ENCODE measurements at regions not wholly inside any gene's neighbourhood (a gene's known extent, or its start where the extent isn't known, plus 50 kb on each side); places are given as distances from the start of the nearest gene placed in this dataset.

DNA sequence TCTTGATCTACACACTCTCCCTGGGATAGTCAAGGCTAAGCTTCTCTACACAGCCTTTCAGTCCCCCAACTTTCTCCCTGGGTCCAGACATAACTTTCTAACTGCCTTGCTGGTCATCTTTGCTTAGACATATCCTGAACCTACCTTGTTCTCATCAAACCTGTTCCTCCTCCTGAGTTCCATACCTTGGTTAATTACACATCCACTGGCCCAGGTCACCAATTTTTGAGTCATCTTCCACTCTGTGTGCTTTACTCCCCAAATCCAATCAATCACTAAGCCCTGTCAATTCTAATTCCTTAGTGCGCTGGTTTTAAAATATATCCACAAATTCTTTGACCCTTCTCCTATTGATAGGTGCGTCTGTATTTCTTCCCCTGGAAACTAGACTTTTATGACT is 107.0 kb downstream of the EVX1 start:
- H2AFZ ChIP-seq (ENCODE audit: low read depth, low read length, poor library complexity, severe bottlenecking), result no peak overlapping the region
- H4K20me1 ChIP-seq (ENCODE audit: insufficient read depth), result no peaks in the 10 kb centered on the region
- no peak overlapping the region for H3K27ac ChIP-seq (ENCODE audit: low read depth, low read length)
- H3K4me3 ChIP-seq (replicated peaks in 1 of 2; ENCODE audit: low read depth in 1 of 2, low read length in 2 of 2), result no peak overlapping the region
- ChIA-PET CTCF (no interaction called here), RAD21 (ENCODE audit: low non-redundant PET in 1 of 2, low total read pairs in 2 of 2, uncharacterized antibody in 2 of 2, unreplicated experiment in 2 of 2) (no interaction called here), POLR2A (no interaction called here)
- TF ChIP-seq EGR1 (IDR thresholded peaks at IDR 0.05; ENCODE audit: low read depth) (no peak), TCF7L2 (IDR thresholded peaks at IDR 0.05; ENCODE audit: borderline replicate concordance, extremely low read depth, insufficient read depth, insufficient read length) (no peak), SIN3A (IDR thresholded peaks at IDR 0.05; ENCODE audit: low read depth) (no peak), FOSL1 (IDR thresholded peaks at IDR 0.05; ENCODE audit: low read depth) (no peak), EZH2phosphoT487 (IDR thresholded peaks at IDR 0.05; ENCODE audit: borderline replicate concordance) (no peak), SRF (IDR thresholded peaks at IDR 0.05; ENCODE audit: low read depth) (no peak), JUND (IDR thresholded peaks at IDR 0.05) (no peak), EZH2 (IDR thresholded peaks at IDR 0.05) (no peak), ZNF274 (IDR thresholded peaks at IDR 0.05; ENCODE audit: low read depth, low read length) (no peak), POLR2A (IDR thresholded peaks at IDR 0.05; ENCODE audit: borderline replicate concordance, extremely low read depth, insufficient read depth, insufficient read length) (no peak), POLR2AphosphoS5 (IDR thresholded peaks at IDR 0.05; ENCODE audit: low read depth, low read length) (no peak), YY1 (IDR thresholded peaks at IDR 0.05; ENCODE audit: extremely low read depth, insufficient replicate concordance, low read depth, low read length) (no peak)
- TF ChIP-seq, protein P1, sequence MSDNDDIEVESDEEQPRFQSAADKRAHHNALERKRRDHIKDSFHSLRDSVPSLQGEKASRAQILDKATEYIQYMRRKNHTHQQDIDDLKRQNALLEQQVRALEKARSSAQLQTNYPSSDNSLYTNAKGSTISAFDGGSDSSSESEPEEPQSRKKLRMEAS (IDR thresholded peaks at IDR 0.05), result no peak
- TF ChIP-seq, protein P2, sequence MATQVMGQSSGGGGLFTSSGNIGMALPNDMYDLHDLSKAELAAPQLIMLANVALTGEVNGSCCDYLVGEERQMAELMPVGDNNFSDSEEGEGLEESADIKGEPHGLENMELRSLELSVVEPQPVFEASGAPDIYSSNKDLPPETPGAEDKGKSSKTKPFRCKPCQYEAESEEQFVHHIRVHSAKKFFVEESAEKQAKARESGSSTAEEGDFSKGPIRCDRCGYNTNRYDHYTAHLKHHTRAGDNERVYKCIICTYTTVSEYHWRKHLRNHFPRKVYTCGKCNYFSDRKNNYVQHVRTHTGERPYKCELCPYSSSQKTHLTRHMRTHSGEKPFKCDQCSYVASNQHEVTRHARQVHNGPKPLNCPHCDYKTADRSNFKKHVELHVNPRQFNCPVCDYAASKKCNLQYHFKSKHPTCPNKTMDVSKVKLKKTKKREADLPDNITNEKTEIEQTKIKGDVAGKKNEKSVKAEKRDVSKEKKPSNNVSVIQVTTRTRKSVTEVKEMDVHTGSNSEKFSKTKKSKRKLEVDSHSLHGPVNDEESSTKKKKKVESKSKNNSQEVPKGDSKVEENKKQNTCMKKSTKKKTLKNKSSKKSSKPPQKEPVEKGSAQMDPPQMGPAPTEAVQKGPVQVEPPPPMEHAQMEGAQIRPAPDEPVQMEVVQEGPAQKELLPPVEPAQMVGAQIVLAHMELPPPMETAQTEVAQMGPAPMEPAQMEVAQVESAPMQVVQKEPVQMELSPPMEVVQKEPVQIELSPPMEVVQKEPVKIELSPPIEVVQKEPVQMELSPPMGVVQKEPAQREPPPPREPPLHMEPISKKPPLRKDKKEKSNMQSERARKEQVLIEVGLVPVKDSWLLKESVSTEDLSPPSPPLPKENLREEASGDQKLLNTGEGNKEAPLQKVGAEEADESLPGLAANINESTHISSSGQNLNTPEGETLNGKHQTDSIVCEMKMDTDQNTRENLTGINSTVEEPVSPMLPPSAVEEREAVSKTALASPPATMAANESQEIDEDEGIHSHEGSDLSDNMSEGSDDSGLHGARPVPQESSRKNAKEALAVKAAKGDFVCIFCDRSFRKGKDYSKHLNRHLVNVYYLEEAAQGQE (IDR thresholded peaks at IDR 0.05; ENCODE audit: low read depth), result no peak
- TF ChIP-seq, protein P3, sequence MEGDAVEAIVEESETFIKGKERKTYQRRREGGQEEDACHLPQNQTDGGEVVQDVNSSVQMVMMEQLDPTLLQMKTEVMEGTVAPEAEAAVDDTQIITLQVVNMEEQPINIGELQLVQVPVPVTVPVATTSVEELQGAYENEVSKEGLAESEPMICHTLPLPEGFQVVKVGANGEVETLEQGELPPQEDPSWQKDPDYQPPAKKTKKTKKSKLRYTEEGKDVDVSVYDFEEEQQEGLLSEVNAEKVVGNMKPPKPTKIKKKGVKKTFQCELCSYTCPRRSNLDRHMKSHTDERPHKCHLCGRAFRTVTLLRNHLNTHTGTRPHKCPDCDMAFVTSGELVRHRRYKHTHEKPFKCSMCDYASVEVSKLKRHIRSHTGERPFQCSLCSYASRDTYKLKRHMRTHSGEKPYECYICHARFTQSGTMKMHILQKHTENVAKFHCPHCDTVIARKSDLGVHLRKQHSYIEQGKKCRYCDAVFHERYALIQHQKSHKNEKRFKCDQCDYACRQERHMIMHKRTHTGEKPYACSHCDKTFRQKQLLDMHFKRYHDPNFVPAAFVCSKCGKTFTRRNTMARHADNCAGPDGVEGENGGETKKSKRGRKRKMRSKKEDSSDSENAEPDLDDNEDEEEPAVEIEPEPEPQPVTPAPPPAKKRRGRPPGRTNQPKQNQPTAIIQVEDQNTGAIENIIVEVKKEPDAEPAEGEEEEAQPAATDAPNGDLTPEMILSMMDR (IDR thresholded peaks at IDR 0.05 in 2 of 3, conservative IDR thresholded peaks at IDR 0.05 in 1 of 3; ENCODE audit: borderline replicate concordance in 1 of 3, insufficient read depth in 1 of 3, low read depth in 2 of 3, low read length in 2 of 3), result no peak
- DNase-seq (ENCODE audit: low read depth, low spot score) (no peak), ATAC-seq (no peak)
- no peaks in the 10 kb centered on the region for H3K9me3 ChIP-seq (ENCODE audit: control insufficient read depth in 1 of 2, insufficient read depth in 1 of 2, low read depth in 1 of 2, low read length in 2 of 2)
- no peaks in the 10 kb centered on the region for H3K27me3 ChIP-seq (ENCODE audit: insufficient read depth, low read length)
- no peaks in the 10 kb centered on the region for H3K36me3 ChIP-seq (ENCODE audit: control insufficient read depth in 1 of 2, insufficient read depth in 2 of 2, low read length in 2 of 2)
- intact Hi-C loops (cut with micrococcal nuclease), result no loop called here
- BruUV-seq (replicated peaks), result no TSS peak
- no peak overlapping the region for H3K4me2 ChIP-seq (ENCODE audit: low read length)
- no peak overlapping the region for H3K9ac ChIP-seq (ENCODE audit: low read length)
- no peaks in the 10 kb centered on the region for H3K79me2 ChIP-seq (ENCODE audit: insufficient read depth, low read length)
- peaks cover 0 to 7% of the 10 kb centered on the region in 2 experiments; a peak in 1 of 4 replicates for H3K4me1 ChIP-seq (ENCODE audit: control insufficient read depth in 1 of 2, insufficient read depth in 2 of 2, low read length in 2 of 2)
- no peaks in the 10 kb centered on the region for H3K9me2 ChIP-seq (ENCODE audit: insufficient read depth)
